Esophagus muscularis mucosa (tissue), 4 donors: ENCODE measurements at regions not wholly inside any gene's neighbourhood (a gene's known extent, or its start where the extent isn't known, plus 50 kb on each side); places are given as distances from the start of the nearest gene placed in this dataset.

Experiments
- CTCF ChIP-seq, 3 experiments: fragments of 200-600 bp in 2 of 3; fragments of 450-650 bp in 1 of 3; sonication (generic) in 2 of 3; IDR thresholded peaks; one replicate each; pipeline ENCODE4 v1.5.1; 2017 to 2019; ENCODE audit warnings: antibody characterized with exemption in 3 of 3, mild to moderate bottlenecking in 2 of 3, moderate library complexity in 1 of 3
- EP300 ChIP-seq: sonication (generic); formaldehyde crosslinking; IDR thresholded peaks from one replicate; pipeline ENCODE4 v1.6.1; 2017; ENCODE audit warnings: antibody characterized with exemption
- POLR2A ChIP-seq: fragments of 450-650 bp; IDR thresholded peaks from one replicate; pipeline ENCODE4 v1.6.1; 2017; ENCODE audit warnings: antibody characterized with exemption, moderate library complexity, mild to moderate bottlenecking, low read depth
- POLR2AphosphoS5 ChIP-seq, 2 donors: sonication (generic); formaldehyde crosslinking; IDR thresholded peaks; one replicate each; pipeline ENCODE4 v1.6.1; 2017; ENCODE audit warnings: antibody characterized with exemption in 2 of 2

DNA sequence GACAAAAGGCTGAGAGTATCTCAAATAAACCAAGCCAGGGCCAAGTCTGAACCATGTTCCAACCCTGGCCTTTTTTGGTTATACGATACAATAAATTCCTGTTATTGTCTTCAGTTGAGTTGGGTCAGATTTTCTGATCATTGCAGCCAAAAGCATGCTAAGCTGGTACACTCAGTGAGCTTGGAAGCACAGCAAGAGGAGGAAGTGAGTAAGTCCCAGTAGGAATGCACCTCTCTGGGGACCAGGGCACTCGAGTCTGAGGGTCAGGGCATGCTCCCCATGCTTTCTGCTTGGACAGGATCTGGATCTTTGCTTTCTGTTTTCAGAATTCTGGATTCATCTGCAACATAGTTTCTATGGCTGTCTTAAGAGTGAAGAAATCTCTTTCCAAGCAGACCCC is 73.1 kb downstream of the TMPRSS5 start:
- TF ChIP-seq CTCF (IDR thresholded peaks at IDR 0.05) (no peak), POLR2A (no peak), POLR2AphosphoS5 (IDR thresholded peaks at IDR 0.05) (no peak), EP300 (no peak)
